ENCODE measurements at regions not wholly inside any gene's neighbourhood (a gene's known extent, or its start where the extent isn't known, plus 50 kb on each side); places are given as distances from the start of the nearest gene placed in this dataset.
A peak's percentile ranks its signal among the peaks of the same experiment; 100 is the strongest.

DNA sequence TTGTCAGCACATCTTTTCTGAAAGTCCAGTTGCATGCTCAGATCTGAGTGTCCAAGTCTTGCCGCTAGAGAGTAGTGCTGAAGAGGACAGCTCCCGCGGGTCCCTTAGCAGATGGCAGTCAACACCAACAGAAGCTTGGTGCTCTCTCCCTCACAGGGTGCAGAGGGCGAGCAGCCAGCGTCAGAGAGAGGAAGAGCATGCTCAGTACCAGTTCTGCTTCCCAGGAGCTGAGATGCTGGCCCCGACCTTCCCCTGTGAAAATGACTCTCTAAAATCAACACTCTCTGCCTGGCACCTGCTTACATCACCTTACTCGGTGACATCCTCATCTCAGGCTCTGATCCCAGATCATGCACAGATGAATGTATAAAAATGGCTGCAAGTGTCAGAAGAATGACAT lies 86.0 kb upstream of the TWIST2 start:
- TF ChIP-seq, protein P1, sequence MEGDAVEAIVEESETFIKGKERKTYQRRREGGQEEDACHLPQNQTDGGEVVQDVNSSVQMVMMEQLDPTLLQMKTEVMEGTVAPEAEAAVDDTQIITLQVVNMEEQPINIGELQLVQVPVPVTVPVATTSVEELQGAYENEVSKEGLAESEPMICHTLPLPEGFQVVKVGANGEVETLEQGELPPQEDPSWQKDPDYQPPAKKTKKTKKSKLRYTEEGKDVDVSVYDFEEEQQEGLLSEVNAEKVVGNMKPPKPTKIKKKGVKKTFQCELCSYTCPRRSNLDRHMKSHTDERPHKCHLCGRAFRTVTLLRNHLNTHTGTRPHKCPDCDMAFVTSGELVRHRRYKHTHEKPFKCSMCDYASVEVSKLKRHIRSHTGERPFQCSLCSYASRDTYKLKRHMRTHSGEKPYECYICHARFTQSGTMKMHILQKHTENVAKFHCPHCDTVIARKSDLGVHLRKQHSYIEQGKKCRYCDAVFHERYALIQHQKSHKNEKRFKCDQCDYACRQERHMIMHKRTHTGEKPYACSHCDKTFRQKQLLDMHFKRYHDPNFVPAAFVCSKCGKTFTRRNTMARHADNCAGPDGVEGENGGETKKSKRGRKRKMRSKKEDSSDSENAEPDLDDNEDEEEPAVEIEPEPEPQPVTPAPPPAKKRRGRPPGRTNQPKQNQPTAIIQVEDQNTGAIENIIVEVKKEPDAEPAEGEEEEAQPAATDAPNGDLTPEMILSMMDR (conservative IDR thresholded peaks at IDR 0.05) = no peak

DNA sequence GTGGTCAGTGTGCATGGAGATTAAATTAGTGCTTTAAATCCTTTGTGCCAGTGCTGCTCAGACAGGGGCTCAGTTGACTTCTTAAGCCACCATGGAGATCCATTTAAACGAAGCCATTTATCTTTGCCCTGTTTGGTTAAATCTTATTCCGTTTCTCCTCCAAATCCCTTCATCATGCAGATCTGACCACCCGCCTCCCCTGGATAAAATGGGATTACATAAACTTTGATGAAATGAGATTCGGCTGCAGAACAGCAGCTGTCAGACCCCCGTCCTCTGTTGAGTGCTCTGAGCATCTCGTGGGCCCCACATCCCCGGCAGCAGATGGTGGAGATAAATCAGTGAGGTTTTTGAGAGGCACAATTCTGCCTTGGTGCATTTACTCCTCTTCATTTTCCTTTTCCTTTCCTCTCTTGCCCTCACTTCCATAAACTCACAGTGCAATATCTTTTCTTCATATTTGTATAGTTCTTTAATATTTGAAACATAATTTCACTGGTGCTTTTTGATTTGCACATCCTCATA lies 84.4 kb upstream of the TWIST2 start:
- TF ChIP-seq, protein P1 (conservative IDR thresholded peaks at IDR 0.05) = no peak
- no peak overlapping the region for H3K27ac ChIP-seq

More for the DNA sequence above, 86.0 kb upstream of the TWIST2 start:
- no peak overlapping the region for H3K27ac ChIP-seq

- H3K27ac ChIP-seq = no peak overlapping the region
Observed at GRCh38 chr2:238765590-238765989, 82.3 kb upstream of the TWIST2 start.

DNA sequence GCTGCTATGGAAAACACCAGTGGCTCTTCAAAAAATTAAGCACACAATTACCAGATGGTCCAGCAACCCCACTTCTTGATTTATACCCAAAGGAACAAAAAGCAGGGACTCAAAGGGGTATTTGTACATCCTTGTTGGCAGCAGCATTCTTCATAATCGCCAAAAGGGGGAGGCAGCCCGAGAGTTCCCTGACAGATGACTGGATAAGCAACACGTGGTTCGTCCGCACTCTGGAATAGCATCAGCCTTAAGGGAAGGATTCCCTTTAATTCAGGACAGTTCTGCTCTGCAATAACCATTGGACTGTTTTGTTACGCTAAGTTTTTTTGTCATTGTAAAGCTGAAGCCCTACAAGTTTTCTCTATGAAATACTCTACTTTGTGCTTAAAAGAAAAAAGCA lies 76.7 kb upstream of the TWIST2 start:
- no peak overlapping the region for H3K27ac ChIP-seq
- TF ChIP-seq, protein P1 (conservative IDR thresholded peaks at IDR 0.05) = peak; percentile 58

More at GRCh38 chr2:238765590-238765989, 82.3 kb upstream of the TWIST2 start:
- TF ChIP-seq, protein P1 (conservative IDR thresholded peaks at IDR 0.05) = no peak

DNA sequence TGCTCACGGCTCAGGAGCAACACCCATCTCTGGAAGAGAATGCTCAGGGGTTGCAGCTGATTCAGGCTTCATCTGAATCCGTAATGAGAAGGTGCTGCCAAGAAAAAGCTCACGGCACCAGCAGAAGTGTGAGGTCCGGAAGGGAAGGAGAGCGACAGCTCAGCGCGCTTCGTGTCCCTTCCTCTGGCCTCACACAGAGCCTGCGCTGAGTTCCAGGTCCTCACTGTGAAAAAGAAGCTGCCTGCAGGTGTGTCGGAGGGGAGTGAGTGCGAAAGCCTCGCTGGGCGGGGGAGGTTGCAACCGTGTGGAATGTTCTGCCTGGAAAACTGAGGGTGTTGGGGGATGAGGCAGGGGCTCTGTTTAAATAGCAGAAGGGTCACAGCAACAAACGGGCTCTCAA lies 76.2 kb upstream of the TWIST2 start:
- TF ChIP-seq, protein P1 (conservative IDR thresholded peaks at IDR 0.05) = no peak
- no peak overlapping the region for H3K27ac ChIP-seq

DNA sequence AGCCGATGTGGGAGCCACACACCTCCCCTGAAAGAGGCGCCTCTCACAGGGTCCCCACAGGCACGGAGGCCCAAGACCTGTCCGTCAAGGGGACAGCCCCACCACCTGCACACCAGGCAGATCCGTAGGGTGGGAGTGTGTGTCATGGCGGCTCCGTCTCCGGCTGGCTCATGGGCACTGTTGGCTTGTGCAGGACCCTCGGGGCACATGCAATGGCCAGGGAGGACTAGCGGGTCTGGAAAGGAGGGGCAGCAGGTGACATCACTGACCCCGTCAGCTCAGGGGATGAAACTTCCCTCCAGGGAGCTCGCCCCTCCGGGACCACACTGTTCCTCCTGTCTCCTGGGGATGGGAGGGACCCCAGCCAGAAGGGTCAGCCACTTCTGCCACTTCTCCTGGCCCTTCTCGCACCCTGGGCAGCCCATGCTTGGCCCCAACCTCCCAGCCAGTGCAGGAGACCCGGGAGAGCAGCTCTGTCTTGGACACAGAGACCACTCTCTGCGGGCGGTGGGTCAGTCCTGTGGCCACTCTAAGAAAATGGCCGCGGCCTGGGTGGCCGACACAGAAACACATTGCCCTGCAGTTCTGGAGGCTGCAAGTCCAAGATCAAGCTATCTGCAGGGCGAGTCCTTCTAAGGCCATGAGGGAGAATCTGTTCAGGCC lies 75.1 kb upstream of the TWIST2 start:
- TF ChIP-seq, protein P1 (conservative IDR thresholded peaks at IDR 0.05) = no peak
- H3K27ac ChIP-seq = no peak overlapping the region

GRCh38 chr2:238773472-238773871 lies 74.4 kb upstream of the TWIST2 start:
- TF ChIP-seq, protein P1 (conservative IDR thresholded peaks at IDR 0.05) = no peak
- H3K27ac ChIP-seq = no peak overlapping the region
